GM12892 (cell line): ENCODE measurements at regions not wholly inside any gene's neighbourhood (a gene's known extent, or its start where the extent isn't known, plus 50 kb on each side); places are given as distances from the start of the nearest gene placed in this dataset.

Experiments
- POLR2A ChIP-seq: IDR thresholded peaks from 2 replicates; pipeline ENCODE4 v1.6.1; 2011; ENCODE audit warnings: low read depth, low read length, control low read depth
- POLR2AphosphoS5 ChIP-seq: IDR thresholded peaks from 2 replicates; pipeline ENCODE4 v1.6.1; 2011; ENCODE audit warnings: low read depth, low read length, control low read depth

DNA sequence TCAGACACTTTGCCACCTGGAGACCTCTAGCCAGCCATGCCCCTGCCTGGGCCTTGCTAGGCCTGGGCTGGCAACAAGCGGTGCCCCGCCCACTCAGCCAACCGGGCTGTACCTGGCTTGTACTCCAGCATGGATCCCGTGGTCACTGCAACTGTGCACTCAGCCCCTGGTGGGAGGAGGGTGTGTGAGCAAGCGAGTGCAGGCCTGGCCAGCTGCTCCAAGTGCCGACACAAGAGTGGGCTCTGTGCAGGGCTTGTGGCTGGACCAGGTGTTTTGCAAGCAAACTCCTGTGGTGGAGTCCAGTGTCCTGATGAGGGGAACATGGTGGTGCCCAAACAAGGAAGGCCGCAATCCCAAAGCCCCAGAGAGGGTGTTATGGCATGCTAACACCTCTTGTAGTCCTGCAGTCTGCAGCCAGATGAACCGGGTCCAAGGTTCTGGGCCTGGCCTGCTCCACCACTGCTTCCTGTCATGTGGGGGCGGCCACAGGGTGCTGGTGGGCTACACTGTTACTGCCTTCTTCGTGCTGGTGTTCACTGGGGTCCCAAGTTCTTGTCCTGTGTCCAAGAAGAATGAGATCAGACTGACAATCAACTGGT lies 60.1 kb upstream of the CD28 start:
- no peak for TF ChIP-seq POLR2A
- no peak for TF ChIP-seq POLR2AphosphoS5
